HEK293T (cell line): ENCODE measurements at regions not wholly inside any gene's neighbourhood (a gene's known extent, or its start where the extent isn't known, plus 50 kb on each side); places are given as distances from the start of the nearest gene placed in this dataset.

Experiments
- BHLHE40 ChIP-seq: fragments of 450-650 bp; IDR thresholded peaks from 2 replicates; pipeline ENCODE4 v1.6.1; 2016; ENCODE audit warnings: mild to moderate bottlenecking, moderate library complexity, borderline replicate concordance
- FOXA1 ChIP-seq: fragments of 450-650 bp; IDR thresholded peaks from 2 replicates; pipeline ENCODE4 v1.6.1; 2016; ENCODE audit warnings: mild to moderate bottlenecking
- FOXM1 ChIP-seq: fragments of 450-650 bp; IDR thresholded peaks from 2 replicates; pipeline ENCODE4 v1.6.1; 2017; ENCODE audit warnings: mild to moderate bottlenecking, borderline replicate concordance
- L3MBTL2 ChIP-seq: fragments of 450-650 bp; conservative IDR thresholded peaks from 2 replicates; pipeline ENCODE4 v1.6.1; 2016; ENCODE audit warnings: mild to moderate bottlenecking
- NFRKB ChIP-seq: fragments of 450-650 bp; IDR thresholded peaks from 2 replicates; pipeline ENCODE4 v1.6.1; 2016; ENCODE audit warnings: mild to moderate bottlenecking, moderate library complexity
- SUZ12 ChIP-seq: fragments of 450-650 bp; IDR thresholded peaks from 2 replicates; pipeline ENCODE4 v1.6.1; 2016; ENCODE audit warnings: mild to moderate bottlenecking
- TARDBP ChIP-seq: fragments of 450-650 bp; IDR thresholded peaks from 2 replicates; pipeline ENCODE4 v1.6.1; 2016

- TF ChIP-seq FOXM1 (no peak), FOXA1 (no peak), SUZ12 (no peak), BHLHE40 (no peak), TARDBP (no peak), NFRKB (no peak), L3MBTL2 (no peak)
Measured at GRCh38 chr11:19375440-19375839, 134.7 kb upstream of the E2F8 start.
